GM20000 (cell line): ENCODE measurements at regions not wholly inside any gene's neighbourhood (a gene's known extent, or its start where the extent isn't known, plus 50 kb on each side); places are given as distances from the start of the nearest gene placed in this dataset.
"Not testable (repeated sequence)": the region's sequence is repeated elsewhere in the genome, so short reads cannot be mapped to it uniquely, and the experiment has no call there.

Experiments used
- DNase-seq: peaks from one replicate; pipeline ENCODE4 v3.0.0; 2012; ENCODE audit warnings: low spot score
- CTCF ChIP-seq: IDR thresholded peaks from 2 replicates; pipeline ENCODE4 v1.5.1; 2012; ENCODE audit warnings: mild to moderate bottlenecking, control low read depth; ENCODE audit errors: extremely low read depth, missing control alignments

GRCh38 chr9:33623658-33624586, 99.9 kb downstream of the ANKRD18B start:
- DNase-seq = peak; percentile 80
- peak; percentile 60 for TF ChIP-seq CTCF

- DNase-seq = not testable (repeated sequence)
Observed at GRCh38 chr9:33628318-33628717, 104.3 kb downstream of the ANKRD18B start.

- TF ChIP-seq CTCF = no peak
- no peak for DNase-seq
Observed at GRCh38 chr9:33628865-33629410, 104.9 kb downstream of the ANKRD18B start.

GRCh38 chr9:33633636-33634035, 109.6 kb downstream of the ANKRD18B start:
- TF ChIP-seq CTCF = no peak
- no peak for DNase-seq

GRCh38 chr9:33637881-33638280, 113.8 kb downstream of the ANKRD18B start:
- no peak for TF ChIP-seq CTCF
- no peak for DNase-seq

- no peak for DNase-seq
- TF ChIP-seq CTCF = no peak
Observed at GRCh38 chr9:33638391-33638915, 114.4 kb downstream of the ANKRD18B start.

- no peak for TF ChIP-seq CTCF
- DNase-seq = no peak
Observed at GRCh38 chr9:33645706-33646105, 121.7 kb downstream of the ANKRD18B start.
